B cell (primary cell): ENCODE measurements at regions not wholly inside any gene's neighbourhood (a gene's known extent, or its start where the extent isn't known, plus 50 kb on each side); places are given as distances from the start of the nearest gene placed in this dataset.

Experiments used
- CTCF ChIP-seq: fragments of 200-600 bp; IDR thresholded peaks from one replicate; pipeline ENCODE4 v1.8.0; 2022; ENCODE audit warnings: antibody characterized with exemption, mild to moderate bottlenecking
- EZH2 ChIP-seq: IDR thresholded peaks from 2 replicates; pipeline ENCODE4 v1.6.1; 2012; ENCODE audit warnings: borderline replicate concordance, low read depth, mild to moderate bottlenecking, moderate library complexity, low read length; ENCODE audit not compliant: insufficient read depth, poor library complexity, severe bottlenecking

- TF ChIP-seq CTCF = no peak
- no peak for TF ChIP-seq EZH2
These were observed 1291.7 kb upstream of the MIR17HG start for GRCh38 chr13:90055760-90056159.
